GM19324 (cell line): ENCODE measurements at regions not wholly inside any gene's neighbourhood (a gene's known extent, or its start where the extent isn't known, plus 50 kb on each side); places are given as distances from the start of the nearest gene placed in this dataset.
"Not testable (repeated sequence)": the region's sequence is repeated elsewhere in the genome, so short reads cannot be mapped to it uniquely, and the experiment has no call there.

Experiments used
- ATAC-seq: cut with Tn5 transposase; IDR thresholded peaks from one replicate; pipeline ENCODE4 v1.9.1; 2021; ENCODE audit warnings: mild to moderate bottlenecking, moderate library complexity; ENCODE audit not compliant: unreplicated experiment, low FRiP score

DNA sequence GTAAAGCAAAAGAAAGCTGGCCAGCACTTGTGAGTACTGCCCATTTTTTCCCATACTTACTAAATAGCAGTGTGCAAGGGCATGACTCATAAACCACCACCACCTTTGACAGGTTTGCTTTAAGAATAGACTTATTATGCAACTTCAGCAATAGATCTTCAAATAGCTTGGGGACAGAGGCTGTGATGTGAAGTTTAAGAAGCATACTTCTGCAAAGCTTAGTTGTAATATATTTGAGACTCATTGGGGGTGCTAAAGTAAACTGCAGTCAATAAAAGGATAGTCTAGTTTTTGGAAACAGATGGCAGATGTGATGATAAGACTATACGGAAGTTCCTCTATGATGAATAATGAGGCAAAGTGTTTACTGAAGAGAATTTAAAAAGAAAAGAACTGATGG is 210.0 kb downstream of the PLA2G4A start:
- no peak for ATAC-seq

DNA sequence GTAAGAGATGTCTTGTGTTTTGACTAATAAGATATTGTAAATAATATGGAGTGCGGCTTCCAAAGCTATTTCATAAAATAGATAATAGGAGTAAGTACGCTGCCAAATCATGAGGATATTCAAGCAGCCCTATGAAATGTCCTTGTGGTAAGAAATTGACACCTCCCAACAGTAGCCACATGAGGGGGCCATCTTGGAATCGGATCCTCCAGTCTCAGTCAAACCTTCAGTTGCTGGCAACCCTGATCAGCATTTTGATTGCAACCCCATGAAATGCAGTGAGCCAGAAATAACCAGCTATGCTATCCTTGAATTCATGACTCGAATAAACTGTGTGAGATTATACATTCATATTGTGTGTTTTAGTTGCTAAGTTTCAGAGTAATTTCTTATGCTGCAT is 212.4 kb downstream of the PLA2G4A start:
- no peak for ATAC-seq

DNA sequence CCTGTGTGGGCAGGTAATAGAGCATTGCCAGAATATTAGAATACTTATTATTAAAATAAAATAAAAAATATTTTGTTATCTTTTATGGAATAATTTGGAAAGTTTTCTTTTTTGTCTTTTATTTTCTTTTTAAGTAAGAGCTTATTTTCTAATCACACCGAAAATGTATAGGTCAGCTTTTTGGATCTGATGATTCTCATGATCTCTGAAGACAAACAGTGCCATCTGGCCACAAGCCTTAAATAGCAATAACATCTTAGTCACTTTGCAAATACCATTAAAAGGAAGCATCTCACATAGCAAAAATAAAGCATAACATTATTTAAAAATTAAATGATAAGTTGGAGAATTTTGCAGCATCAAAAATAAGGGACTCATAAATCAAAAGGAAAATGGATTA is 213.8 kb downstream of the PLA2G4A start:
- no peak for ATAC-seq

GRCh38 chr1:187043433-187043832 is 214.7 kb downstream of the PLA2G4A start:
- ATAC-seq, result not testable (repeated sequence)

DNA sequence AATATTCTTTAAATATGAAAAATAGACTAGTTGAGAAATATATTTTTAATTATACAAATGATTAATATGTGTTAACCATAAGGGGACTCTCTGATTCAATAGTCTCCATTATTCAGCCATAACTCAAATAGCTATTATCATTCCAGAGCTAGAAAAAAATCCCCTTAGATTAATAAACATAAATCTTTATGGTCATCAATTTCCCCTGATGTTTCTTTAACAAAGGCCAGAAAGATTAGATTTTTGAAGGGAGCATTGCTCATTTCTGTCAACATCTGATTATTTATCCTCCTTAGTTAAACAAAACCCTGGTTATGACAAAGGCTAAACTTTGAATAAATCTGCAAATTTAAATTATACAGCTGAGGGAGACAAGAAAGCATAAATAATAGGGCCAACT is 215.7 kb downstream of the PLA2G4A start:
- no peak for ATAC-seq

DNA sequence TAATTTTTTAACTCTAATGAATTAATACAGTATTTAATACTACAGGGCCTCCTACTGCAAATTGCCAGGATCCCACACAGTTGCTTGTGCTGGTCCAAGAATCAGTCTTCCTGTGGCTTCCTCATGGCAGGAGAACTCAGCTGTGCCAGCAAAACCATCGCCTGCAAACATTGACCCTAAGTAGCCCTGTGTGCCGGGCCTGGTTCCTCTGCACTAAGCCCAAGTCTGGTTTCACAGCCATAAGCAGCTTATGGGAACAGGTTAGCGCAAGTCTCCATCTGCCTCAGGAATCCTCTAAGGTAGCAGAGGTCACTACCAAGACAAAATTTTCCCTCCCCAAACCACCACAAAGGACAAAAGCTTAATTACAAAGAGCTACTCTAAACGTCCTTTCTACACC is 216.6 kb downstream of the PLA2G4A start:
- no peak for ATAC-seq

- no peak for ATAC-seq
Observed at GRCh38 chr1:187046293-187046692, 217.5 kb downstream of the PLA2G4A start.

DNA sequence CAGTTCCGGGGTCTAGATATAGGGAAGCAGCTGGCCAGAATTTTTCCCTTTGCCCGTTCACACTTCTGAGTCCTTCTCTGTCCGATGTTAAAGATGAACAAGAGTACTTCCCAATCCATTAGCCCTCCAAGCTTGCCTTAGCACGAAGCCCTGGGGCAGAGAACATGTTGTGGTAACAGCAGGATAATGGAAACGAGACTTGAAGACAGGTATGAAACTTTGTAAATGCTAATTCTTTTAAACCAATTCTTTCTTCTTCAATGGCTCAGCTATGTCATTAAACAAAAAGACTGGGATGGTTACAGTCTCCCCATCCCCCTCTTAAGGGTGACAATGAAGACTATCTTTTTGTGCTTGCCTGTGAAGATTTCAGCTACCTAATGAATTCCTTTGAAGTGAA is 218.5 kb downstream of the PLA2G4A start:
- ATAC-seq, result no peak

- ATAC-seq, result peak; percentile 85
Observed at GRCh38 chr1:187051618-187052232, 223.0 kb downstream of the PLA2G4A start.

GRCh38 chr1:187053876-187054275 is 225.1 kb downstream of the PLA2G4A start:
- ATAC-seq, result no peak

DNA sequence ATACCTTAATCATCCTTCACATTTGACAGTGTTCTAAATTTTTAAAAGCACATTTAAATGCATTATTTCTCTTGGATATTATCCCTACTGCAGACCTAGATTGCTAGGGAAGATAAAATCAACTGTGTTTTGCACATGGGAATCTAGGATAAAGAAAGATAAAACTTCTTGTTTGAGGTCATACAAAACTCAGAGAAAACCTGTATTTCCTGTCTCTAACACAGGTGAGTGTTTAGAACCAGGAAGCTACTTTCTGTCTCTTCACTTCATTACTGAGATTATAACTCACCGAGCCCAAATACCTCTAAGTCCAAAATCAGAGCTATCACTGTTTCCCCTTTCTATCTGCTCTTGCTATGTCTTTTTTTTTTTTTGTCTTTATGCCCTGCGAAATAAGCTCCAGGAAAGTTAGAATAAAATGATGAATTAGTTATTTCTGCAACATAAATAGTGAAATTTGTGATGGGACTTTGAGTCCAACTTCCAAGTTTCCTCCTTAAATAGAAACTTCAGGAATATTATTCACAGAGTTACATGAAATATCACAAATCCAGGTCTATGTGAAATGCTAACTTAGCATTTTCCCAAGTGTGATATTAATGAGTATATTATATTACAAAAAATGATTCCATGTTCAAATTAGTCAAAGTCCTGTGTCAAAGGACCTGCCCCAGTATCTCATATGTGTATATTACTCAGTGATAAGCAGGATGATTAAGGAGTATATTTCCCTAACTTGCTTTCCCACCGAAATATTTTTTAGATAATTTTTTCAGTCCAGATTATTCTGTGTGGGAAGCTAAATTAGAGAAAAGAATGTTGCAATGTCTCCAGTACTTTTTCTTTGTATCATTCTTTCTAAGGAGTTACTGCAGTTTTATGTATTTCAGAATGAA is 226.4 kb downstream of the PLA2G4A start:
- no peak for ATAC-seq

- no peak for ATAC-seq
Observed at GRCh38 chr1:187063271-187063670, 234.5 kb downstream of the PLA2G4A start.

DNA sequence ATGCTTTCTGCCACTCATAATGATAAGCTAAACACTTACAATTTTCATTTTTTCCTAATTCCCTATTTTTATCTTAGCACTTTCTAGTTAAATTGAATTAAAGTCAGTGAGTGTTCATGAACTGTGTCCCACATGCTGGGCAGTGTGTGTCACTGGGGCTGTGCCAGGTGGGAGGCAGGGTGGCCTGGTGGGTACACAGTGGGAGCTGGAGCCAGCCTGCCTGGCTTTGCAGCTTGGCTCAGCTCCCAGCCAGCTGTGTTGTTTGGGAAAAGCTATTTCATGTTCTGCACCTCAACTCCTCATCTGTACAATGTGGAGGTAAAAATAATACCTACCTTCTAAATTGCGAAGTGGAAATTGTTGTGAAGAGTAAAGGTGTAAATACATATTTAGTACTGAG is 238.4 kb downstream of the PLA2G4A start:
- no peak for ATAC-seq

DNA sequence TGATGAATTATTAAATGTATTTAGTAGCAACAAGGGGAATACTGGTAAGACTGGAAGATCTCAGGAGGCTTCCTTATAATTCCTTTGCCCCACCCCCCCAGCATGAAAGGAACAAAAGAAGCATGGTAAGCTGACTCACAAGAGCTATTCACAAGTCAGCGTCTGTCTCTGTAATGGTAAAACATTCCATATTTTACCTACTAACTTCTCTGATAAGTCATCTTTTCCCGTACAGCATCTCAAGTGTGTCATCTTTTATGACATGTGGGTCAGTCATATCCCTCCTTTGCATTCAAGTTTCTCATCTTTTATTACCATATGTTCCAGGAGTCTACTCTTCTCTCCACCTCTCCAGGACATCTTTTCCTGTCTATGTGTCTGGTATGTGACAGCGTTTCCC is 241.3 kb downstream of the PLA2G4A start:
- no peak for ATAC-seq

DNA sequence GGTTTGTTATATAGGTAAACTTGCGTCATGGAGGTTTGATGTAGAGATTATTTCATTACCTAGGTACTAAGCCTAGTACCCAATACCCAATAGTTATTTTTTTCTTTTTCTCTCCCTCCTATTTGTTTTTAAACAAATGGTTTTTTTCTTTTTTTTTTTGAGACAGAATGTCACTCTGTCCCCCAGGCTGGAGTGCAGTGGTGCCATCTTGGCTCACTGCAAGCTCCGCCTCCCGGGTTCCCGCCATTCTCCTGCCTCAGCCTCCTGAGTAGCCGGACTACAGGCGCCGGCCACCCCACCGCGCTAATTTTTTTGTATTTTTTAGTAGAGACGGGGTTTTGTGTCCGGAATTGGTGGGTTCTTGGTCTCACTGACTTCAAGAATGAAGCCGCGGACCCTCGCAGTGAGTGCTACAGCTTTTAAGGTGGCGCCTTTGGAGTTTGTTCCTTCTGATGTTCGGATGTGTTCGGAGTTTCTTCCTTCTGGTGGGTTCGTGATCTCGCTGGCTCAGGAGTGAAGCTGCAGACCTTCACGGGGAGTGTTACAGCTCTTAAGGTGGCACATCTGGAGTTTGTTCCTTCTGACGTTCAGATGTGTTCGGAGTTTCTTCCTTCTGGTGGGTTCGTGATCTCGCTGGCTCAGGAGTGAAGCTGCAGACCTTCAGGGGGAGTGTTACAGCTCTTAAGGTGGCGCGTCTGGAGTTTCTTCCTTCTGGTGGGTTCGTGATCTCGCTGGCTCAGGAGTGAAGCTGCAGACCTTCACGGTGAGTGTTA is 243.7 kb downstream of the PLA2G4A start:
- ATAC-seq, result peak; percentile 82

DNA sequence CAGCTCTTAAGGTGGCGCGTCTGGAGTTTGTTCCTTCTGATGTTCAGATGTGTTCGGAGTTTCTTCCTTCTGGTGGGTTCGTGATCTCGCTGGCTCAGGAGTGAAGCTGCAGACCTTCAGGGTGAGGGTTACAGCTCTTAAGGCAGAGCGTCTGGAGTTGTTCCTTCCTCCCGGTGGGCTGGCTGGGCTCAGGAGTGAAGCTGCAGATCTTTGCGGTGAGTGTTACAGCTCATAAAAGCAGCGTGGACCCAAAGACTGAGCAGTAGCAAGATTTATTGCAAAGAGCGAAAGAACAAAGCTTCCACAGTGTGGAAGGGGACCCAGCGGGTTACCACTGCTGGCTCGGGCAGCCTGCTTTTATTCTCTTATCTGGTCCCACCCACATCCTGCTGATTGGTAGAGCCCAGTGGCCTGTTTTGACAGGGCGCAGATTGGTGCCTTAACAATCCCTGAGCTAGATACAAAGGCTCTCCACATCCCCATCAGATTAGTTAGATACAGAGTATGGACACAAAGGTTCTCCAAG is 244.3 kb downstream of the PLA2G4A start:
- ATAC-seq, result peak; percentile 41

- not testable (repeated sequence) for ATAC-seq
Observed at GRCh38 chr1:187073634-187074245, 245.0 kb downstream of the PLA2G4A start.

- no peak for ATAC-seq
Observed at GRCh38 chr1:187074445-187075048, 245.8 kb downstream of the PLA2G4A start.

DNA sequence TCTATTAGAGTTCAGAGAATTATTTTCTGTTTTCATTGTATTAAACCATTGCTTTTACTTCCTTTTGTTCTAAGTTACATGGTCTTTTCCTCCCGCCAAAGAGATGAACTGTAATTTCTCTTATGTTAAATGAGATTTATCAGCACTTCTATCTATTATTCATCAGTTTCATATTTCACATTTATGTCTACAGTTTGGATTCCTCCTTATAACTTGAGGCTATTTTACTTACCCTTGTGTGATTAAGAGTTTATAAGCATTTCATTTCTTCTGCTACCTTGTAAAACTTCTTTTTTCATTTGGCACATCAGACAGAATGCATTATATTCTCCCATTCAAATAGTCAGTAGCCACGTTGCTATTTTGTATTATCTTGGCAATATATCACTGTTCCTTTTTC is 248.2 kb downstream of the PLA2G4A start:
- ATAC-seq, result no peak

DNA sequence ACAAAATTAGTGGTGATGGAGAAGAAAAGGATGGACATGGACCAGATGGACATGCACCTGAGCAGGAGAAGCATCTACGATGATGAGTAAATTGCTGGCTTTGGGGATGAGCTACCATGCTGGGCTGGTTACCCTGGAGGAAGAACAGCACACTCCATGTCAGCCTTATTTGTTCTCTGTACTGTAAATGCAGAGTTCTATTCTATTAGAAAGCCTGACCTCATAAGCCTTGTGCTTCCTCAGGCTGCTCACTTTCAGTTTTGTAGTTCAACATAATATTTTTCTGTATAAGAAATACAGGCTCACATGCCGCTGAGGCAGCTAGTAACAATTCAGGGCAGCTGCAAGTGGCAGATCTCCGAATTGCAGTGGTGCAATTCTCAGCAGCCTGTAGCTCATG is 249.6 kb downstream of the PLA2G4A start:
- no peak for ATAC-seq
